Effector CD8-positive, alpha-beta T cell (primary cell): ENCODE measurements at regions not wholly inside any gene's neighbourhood (a gene's known extent, or its start where the extent isn't known, plus 50 kb on each side); places are given as distances from the start of the nearest gene placed in this dataset.

Experiments
- DNase-seq: peaks from one replicate; lab custom pipeline; 2025; lab: John Stamatoyannopoulos, UW

GRCh38 chr22:47379037-47379436 is 616.6 kb downstream of the TBC1D22A start:
- no peak for DNase-seq

DNA sequence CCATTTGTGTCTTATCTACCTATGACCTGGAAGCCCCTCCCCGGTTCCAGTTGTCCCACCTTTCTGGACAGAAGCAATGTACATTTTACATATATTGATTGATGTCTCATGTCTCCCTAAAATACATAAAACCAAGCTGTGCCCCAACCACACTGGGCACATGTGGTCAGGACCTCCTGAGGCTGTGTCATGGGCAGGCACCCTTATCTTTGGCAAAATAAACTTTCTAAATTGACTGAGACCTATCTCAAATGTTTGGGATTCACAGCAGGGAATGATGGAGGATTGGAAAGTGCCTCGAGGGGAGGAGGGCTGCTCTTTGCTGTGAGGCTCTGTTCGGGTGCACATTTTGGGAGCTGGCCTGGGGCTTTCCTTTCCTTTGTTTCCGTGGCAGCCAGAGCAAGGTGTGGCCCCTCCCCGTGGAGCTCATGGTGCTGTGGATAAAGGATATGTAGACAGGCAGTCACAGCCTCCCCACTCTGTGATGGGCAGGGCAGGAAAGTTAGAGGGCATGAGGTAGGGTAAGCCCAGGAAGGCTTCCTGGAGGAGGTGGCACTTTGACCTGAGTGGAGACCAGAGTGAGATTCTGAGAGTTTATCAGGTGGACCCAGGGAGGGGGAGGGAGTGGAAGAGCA is 615.6 kb downstream of the TBC1D22A start:
- DNase-seq: no peak

GRCh38 chr22:47376901-47377505 is 614.6 kb downstream of the TBC1D22A start:
- DNase-seq: no peak

- no peak for DNase-seq
Measured at GRCh38 chr22:47376322-47376700, 613.9 kb downstream of the TBC1D22A start.

- no peak for DNase-seq
Measured at GRCh38 chr22:47375621-47376321, 613.3 kb downstream of the TBC1D22A start.

DNA sequence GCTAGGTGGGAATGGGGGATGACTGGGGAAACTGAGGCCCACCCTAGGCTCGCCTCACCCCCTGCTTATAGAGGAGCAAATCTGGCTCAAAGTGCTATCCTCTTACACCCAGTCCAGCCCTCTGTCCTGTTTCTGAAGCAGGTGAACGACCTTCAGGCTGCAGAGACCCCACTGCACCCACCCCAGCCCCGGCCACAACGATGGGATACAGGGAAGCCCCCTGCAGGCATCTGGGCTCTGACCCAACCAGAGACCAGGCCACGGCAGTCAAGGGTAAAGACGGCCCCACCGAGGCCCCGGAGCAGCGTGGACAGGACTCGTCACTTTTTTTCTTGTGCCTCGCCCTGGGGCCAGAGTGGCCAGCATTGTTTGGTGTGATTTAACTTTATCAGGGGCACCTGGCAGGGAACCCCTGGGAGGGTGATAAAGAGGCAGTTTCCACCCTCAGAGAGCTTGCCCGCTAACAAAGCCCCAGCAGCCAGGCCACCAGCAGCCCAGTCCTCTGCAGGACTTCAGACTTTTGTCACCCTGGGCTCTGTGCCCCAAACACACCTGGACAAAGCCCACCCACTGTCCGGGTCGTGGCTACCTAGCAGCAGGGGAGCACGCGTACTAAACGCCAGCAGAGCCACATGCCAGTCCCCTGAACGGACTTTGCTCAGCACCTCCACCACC is 612.6 kb downstream of the TBC1D22A start:
- DNase-seq: no peak

- DNase-seq: no peak
Measured at GRCh38 chr22:47374273-47374771, 611.9 kb downstream of the TBC1D22A start.

- no peak for DNase-seq
Measured at GRCh38 chr22:47373648-47374272, 611.3 kb downstream of the TBC1D22A start.

GRCh38 chr22:47372596-47373385 is 610.3 kb downstream of the TBC1D22A start:
- no peak for DNase-seq

GRCh38 chr22:47372111-47372581 is 609.7 kb downstream of the TBC1D22A start:
- no peak for DNase-seq

GRCh38 chr22:47371263-47372090 is 609.0 kb downstream of the TBC1D22A start:
- DNase-seq: no peak

DNA sequence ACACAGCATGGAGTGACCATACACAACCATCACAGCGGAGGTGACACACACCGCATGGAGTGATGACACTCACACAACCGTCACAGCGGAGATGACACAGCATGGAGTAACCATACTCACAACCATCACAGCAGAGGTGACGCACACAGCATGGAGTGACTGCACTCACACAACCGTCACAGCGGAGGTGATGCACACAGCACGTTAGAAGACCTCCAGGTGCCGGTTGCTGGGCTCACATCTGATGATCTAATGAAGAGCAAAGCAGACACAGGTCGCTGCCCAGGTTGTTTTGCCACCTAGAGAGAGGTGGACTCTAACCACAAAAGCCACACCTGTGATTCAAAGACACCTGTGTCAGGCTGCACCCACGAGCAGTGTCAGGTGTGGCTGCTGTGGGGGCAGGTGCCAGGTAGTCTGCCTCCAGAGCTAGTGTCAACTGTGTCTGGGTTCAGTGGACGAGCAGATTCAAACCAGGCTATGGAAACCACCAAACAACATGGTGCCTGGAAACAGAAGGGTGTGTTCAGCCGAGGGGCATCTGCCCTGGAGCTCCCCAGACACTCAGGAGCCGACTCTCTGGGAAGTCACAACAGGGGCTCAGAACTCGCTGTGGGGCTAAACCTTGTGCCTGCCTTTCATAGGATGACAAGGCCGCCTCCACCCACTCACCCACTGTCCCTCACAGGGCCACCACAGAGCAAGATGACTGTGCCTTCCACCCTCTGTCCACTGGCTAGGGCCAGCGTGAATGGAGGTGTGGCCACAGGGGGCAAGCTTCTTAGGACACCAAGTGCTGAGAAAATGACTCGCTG is 608.2 kb downstream of the TBC1D22A start:
- no peak for DNase-seq

- no peak for DNase-seq
Measured at GRCh38 chr22:47369431-47370015, 607.1 kb downstream of the TBC1D22A start.

- no peak for DNase-seq
Measured at GRCh38 chr22:47369020-47369419, 606.6 kb downstream of the TBC1D22A start.

- no peak for DNase-seq
Measured at GRCh38 chr22:47367993-47368945, 605.8 kb downstream of the TBC1D22A start.

DNA sequence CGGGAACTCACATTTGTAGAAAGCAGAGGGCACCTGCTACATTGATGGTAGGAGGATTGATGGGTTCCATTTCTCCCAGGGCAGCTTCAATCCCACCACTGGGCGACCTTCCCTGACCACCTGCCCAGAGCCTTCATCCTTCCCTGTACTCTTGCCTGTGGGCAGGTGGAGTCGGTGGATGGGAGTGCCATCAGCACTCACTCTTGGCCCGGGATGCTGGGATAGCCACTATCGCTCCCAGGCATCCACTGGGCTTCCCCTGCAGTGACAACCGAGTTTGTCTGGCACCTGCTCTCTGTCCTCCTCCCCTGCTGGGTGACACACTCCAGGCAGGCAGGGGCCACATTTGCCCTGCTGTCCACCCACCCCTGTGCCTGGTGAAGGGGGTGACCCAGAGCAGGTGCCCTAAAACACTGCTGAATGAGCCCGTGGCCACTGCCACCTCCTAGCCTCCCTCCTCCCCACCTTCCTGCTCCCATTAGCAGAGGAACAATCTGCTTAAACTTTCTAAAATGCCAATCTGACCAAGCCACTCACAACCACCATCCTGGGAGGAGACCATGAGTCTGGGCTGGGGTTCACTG is 604.7 kb downstream of the TBC1D22A start:
- no peak for DNase-seq

- no peak for DNase-seq
Measured at GRCh38 chr22:47366026-47366767, 603.7 kb downstream of the TBC1D22A start.
